Stimulated activated naive B cell treated with anti-CD40 and anti-IgM and Interleukin-4, amounts not matched to agents 10 μg/mL and 1 μg/mL and 100 μg/mL, for 72 hours (primary cell): ENCODE measurements at regions not wholly inside any gene's neighbourhood (a gene's known extent, or its start where the extent isn't known, plus 50 kb on each side); places are given as distances from the start of the nearest gene placed in this dataset.

ENCODE experiments used
- ATAC-seq, 2 donors: fragments of 150-1000 bp; cut with Tn5 transposase; replicated peaks; 2 replicates each; pipeline ENCODE4 v1.10.0; 2021; ENCODE audit warnings: moderate library complexity in 1 of 2
- DNase-seq: peaks from one replicate; pipeline ENCODE4 v3.0.0; 2021
- H3K27ac Mint-ChIP-seq: one replicate; pipeline ENCODE4 v1.8.0; 2022; ENCODE audit warnings: mild to moderate bottlenecking, mixed read lengths
- H3K27me3 Mint-ChIP-seq, 2 donors: one replicate each; pipeline ENCODE4 v1.8.0; 2022; ENCODE audit warnings: mixed read lengths in 2 of 2
- H3K36me3 Mint-ChIP-seq, 2 donors: one replicate each; pipeline ENCODE4 v1.8.0; 2022; ENCODE audit warnings: mixed read lengths in 2 of 2, mild to moderate bottlenecking in 1 of 2
- H3K4me1 Mint-ChIP-seq, 2 donors: one replicate each; pipeline ENCODE4 v1.8.0; 2022; ENCODE audit warnings: mixed read lengths in 2 of 2, mild to moderate bottlenecking in 1 of 2
- H3K4me3 Mint-ChIP-seq, 2 donors: one replicate each; pipeline ENCODE4 v1.8.0; 2022; ENCODE audit warnings: mild to moderate bottlenecking in 2 of 2, mixed read lengths in 2 of 2, moderate library complexity in 1 of 2
- H3K9me3 Mint-ChIP-seq, 2 donors: one replicate each; pipeline ENCODE4 v1.8.0; 2022; ENCODE audit warnings: mixed read lengths in 2 of 2, mild to moderate bottlenecking in 1 of 2

GRCh38 chr3:193869221-193870201 lies 266.4 kb upstream of the HES1 start:
- Mint-ChIP-seq H3K27me3 (no peaks in the 10 kb centered on the region), H3K9me3 (no peaks in the 10 kb centered on the region), H3K36me3 (no peaks in the 10 kb centered on the region), H3K4me1 (peaks cover 68 to 86% of the 10 kb centered on the region in 2 donors), H3K4me3 (peak overlapping the region; percentile 13 to 52), H3K27ac (peak overlapping the region; percentile 39)
- DNase-seq: no peak
- ATAC-seq: peak; percentile 11 to 18

GRCh38 chr3:193870376-193871219 lies 265.4 kb upstream of the HES1 start:
- H3K27ac Mint-ChIP-seq: no peak overlapping the region
- DNase-seq (no peak), ATAC-seq (no peak)
- H3K36me3 Mint-ChIP-seq: no peaks in the 10 kb centered on the region
- no peaks in the 10 kb centered on the region for H3K9me3 Mint-ChIP-seq
- peaks cover 64 to 79% of the 10 kb centered on the region in 2 donors for H3K4me1 Mint-ChIP-seq
- H3K4me3 Mint-ChIP-seq: no peak overlapping the region
- H3K27me3 Mint-ChIP-seq: no peaks in the 10 kb centered on the region

- peaks cover 58 to 73% of the 10 kb centered on the region in 2 donors for H3K4me1 Mint-ChIP-seq
- no peaks in the 10 kb centered on the region for H3K36me3 Mint-ChIP-seq
- H3K27me3 Mint-ChIP-seq: no peaks in the 10 kb centered on the region
- no peak overlapping the region for H3K4me3 Mint-ChIP-seq
- ATAC-seq (no peak), DNase-seq (no peak)
- H3K9me3 Mint-ChIP-seq: no peaks in the 10 kb centered on the region
- H3K27ac Mint-ChIP-seq: no peak overlapping the region
Observed at GRCh38 chr3:193871220-193871485, 264.8 kb upstream of the HES1 start.

GRCh38 chr3:193872265-193872753 lies 263.6 kb upstream of the HES1 start:
- no peaks in the 10 kb centered on the region for H3K9me3 Mint-ChIP-seq
- H3K4me1 Mint-ChIP-seq: peaks cover 53 to 68% of the 10 kb centered on the region in 2 donors
- peak; percentile 43 for DNase-seq
- no peak overlapping the region for H3K27ac Mint-ChIP-seq
- peak; percentile 74 to 78 for ATAC-seq
- H3K27me3 Mint-ChIP-seq: peaks cover 6 to 9% of the 10 kb centered on the region in 2 donors
- H3K4me3 Mint-ChIP-seq: no peak overlapping the region
- H3K36me3 Mint-ChIP-seq: no peaks in the 10 kb centered on the region

- no peaks in the 10 kb centered on the region for H3K9me3 Mint-ChIP-seq
- H3K36me3 Mint-ChIP-seq: no peaks in the 10 kb centered on the region
- H3K27ac Mint-ChIP-seq: no peak overlapping the region
- no peak for DNase-seq
- ATAC-seq: no peak
- H3K4me1 Mint-ChIP-seq: peaks cover 40 to 54% of the 10 kb centered on the region in 2 donors
- H3K27me3 Mint-ChIP-seq: peaks cover 6 to 9% of the 10 kb centered on the region in 2 donors
- H3K4me3 Mint-ChIP-seq: no peak overlapping the region
Observed at GRCh38 chr3:193873426-193874201, 262.3 kb upstream of the HES1 start.

- Mint-ChIP-seq H3K27me3 (peaks cover 6 to 9% of the 10 kb centered on the region in 2 donors), H3K4me3 (no peak overlapping the region)
Observed at GRCh38 chr3:193874512-193874911, 261.4 kb upstream of the HES1 start.

GRCh38 chr3:193874997-193875593 lies 260.9 kb upstream of the HES1 start:
- H3K4me3 Mint-ChIP-seq: no peak overlapping the region
- no peak overlapping the region for H3K27ac Mint-ChIP-seq
- H3K36me3 Mint-ChIP-seq: no peaks in the 10 kb centered on the region
- DNase-seq (no peak), ATAC-seq (no peak)
- H3K27me3 Mint-ChIP-seq: peaks cover 6 to 9% of the 10 kb centered on the region in 2 donors
- H3K4me1 Mint-ChIP-seq: peaks cover 39 to 52% of the 10 kb centered on the region in 2 donors
- H3K9me3 Mint-ChIP-seq: no peaks in the 10 kb centered on the region

More at GRCh38 chr3:193874512-193874911, 261.4 kb upstream of the HES1 start:
- DNase-seq (no peak), ATAC-seq (no peak)
- no peaks in the 10 kb centered on the region for H3K9me3 Mint-ChIP-seq
- peaks cover 40 to 53% of the 10 kb centered on the region in 2 donors for H3K4me1 Mint-ChIP-seq
- no peak overlapping the region for H3K27ac Mint-ChIP-seq
- no peaks in the 10 kb centered on the region for H3K36me3 Mint-ChIP-seq

GRCh38 chr3:193875601-193876321 lies 260.2 kb upstream of the HES1 start:
- H3K27ac Mint-ChIP-seq: no peak overlapping the region
- no peaks in the 10 kb centered on the region for H3K9me3 Mint-ChIP-seq
- ATAC-seq (no peak), DNase-seq (no peak)
- peaks cover 6 to 9% of the 10 kb centered on the region in 2 donors for H3K27me3 Mint-ChIP-seq
- no peak overlapping the region for H3K4me3 Mint-ChIP-seq
- no peaks in the 10 kb centered on the region for H3K36me3 Mint-ChIP-seq
- H3K4me1 Mint-ChIP-seq: peaks cover 32 to 46% of the 10 kb centered on the region in 2 donors

GRCh38 chr3:193879099-193879863 lies 256.7 kb upstream of the HES1 start:
- Mint-ChIP-seq H3K4me3 (peak overlapping the region; percentile 71 to 76), H3K27me3 (peaks cover 6 to 27% of the 10 kb centered on the region in 2 donors), H3K36me3 (no peaks in the 10 kb centered on the region), H3K4me1 (peaks cover 22 to 30% of the 10 kb centered on the region in 2 donors), H3K27ac (peak overlapping the region; percentile 93), H3K9me3 (no peaks in the 10 kb centered on the region)
- DNase-seq (peak; percentile 55), ATAC-seq (peak; percentile 91)

GRCh38 chr3:193879864-193880242 lies 256.1 kb upstream of the HES1 start:
- ATAC-seq: peak; percentile 1
- Mint-ChIP-seq H3K27ac (peak overlapping the region; percentile 93), H3K27me3 (peaks cover 6 to 27% of the 10 kb centered on the region in 2 donors), H3K4me1 (peaks cover 22 to 34% of the 10 kb centered on the region in 2 donors), H3K9me3 (no peaks in the 10 kb centered on the region), H3K4me3 (peak overlapping the region in 1 of 2 donors; percentile 76), H3K36me3 (no peaks in the 10 kb centered on the region)
- no peak for DNase-seq

GRCh38 chr3:193882091-193882490 lies 253.9 kb upstream of the HES1 start:
- peaks cover 0 to 19% of the 10 kb centered on the region in 2 donors for H3K27me3 Mint-ChIP-seq
- H3K4me1 Mint-ChIP-seq: peaks cover 18 to 28% of the 10 kb centered on the region in 2 donors
- no peak for DNase-seq
- peaks cover 0 to 4% of the 10 kb centered on the region in 2 donors for H3K36me3 Mint-ChIP-seq
- ATAC-seq: no peak
- H3K4me3 Mint-ChIP-seq: no peak overlapping the region
- no peak overlapping the region for H3K27ac Mint-ChIP-seq
- peaks cover 1 to 6% of the 10 kb centered on the region in 2 donors for H3K9me3 Mint-ChIP-seq

- Mint-ChIP-seq H3K4me1 (peaks cover 18 to 28% of the 10 kb centered on the region in 2 donors), H3K4me3 (no peak overlapping the region), H3K27ac (no peak overlapping the region), H3K9me3 (peaks cover 1 to 6% of the 10 kb centered on the region in 2 donors), H3K27me3 (peaks cover 0 to 18% of the 10 kb centered on the region in 2 donors), H3K36me3 (peaks cover 0 to 4% of the 10 kb centered on the region in 2 donors)
- DNase-seq (no peak), ATAC-seq (no peak)
Observed at GRCh38 chr3:193883551-193883950, 252.4 kb upstream of the HES1 start.
